Vagina (tissue), 2 donors: ENCODE measurements at regions not wholly inside any gene's neighbourhood (a gene's known extent, or its start where the extent isn't known, plus 50 kb on each side); places are given as distances from the start of the nearest gene placed in this dataset.

Source experiments
- DNase-seq, 2 donors: peaks; one replicate each; pipeline ENCODE4 v3.0.0-alpha.2; 2017; ENCODE audit errors: extremely low spot score in 2 of 2
- H3K27ac ChIP-seq: fragments of 200-600 bp; sonication (generic); one replicate; pipeline ENCODE4 v1.5.1; 2019
- H3K27me3 ChIP-seq: fragments of 200-600 bp; sonication (generic); one replicate; pipeline ENCODE4 v1.5.1; 2019
- H3K36me3 ChIP-seq, 2 donors: fragments of 200-600 bp; sonication (generic); one replicate each; pipeline ENCODE4 v1.5.1; 2017 to 2019
- H3K4me1 ChIP-seq: fragments of 200-600 bp; sonication (generic); one replicate; pipeline ENCODE4 v1.5.1; 2019
- H3K4me3 ChIP-seq, 2 donors: fragments of 200-600 bp; sonication (generic); 1 replicate in 1 of 2; 2 replicates in 1 of 2; pipeline ENCODE4 v1.5.1; 2016 to 2019
- H3K9me3 ChIP-seq: fragments of 200-600 bp; sonication (generic); one replicate; pipeline ENCODE4 v1.5.1; 2019
- CTCF ChIP-seq, 3 experiments: fragments of 450-650 bp in 2 of 3; fragments of 200-600 bp in 1 of 3; sonication (generic) in 1 of 3; IDR thresholded peaks; one replicate each; pipeline ENCODE4 v1.5.1; 2017 to 2019; ENCODE audit warnings: antibody characterized with exemption in 3 of 3, mild to moderate bottlenecking in 2 of 3, moderate library complexity in 2 of 3
- POLR2A ChIP-seq, 2 donors: fragments of 450-650 bp; IDR thresholded peaks; one replicate each; pipeline ENCODE4 v1.6.1; 2017; ENCODE audit warnings: antibody characterized with exemption in 2 of 2, mild to moderate bottlenecking in 2 of 2, moderate library complexity in 2 of 2
- POLR2AphosphoS5 ChIP-seq, 2 donors: sonication (generic); formaldehyde crosslinking; IDR thresholded peaks; one replicate each; pipeline ENCODE4 v1.9.0; 2017; ENCODE audit warnings: antibody characterized with exemption in 2 of 2, mild to moderate bottlenecking in 2 of 2, low read depth in 1 of 2; ENCODE audit not compliant: insufficient read depth in 1 of 2
- intact Hi-C: fragments of 100-400 bp; cut with DNase I; formaldehyde crosslinking; loops from one replicate; pipeline ENCODE4 v1.15.1; 2023

- H3K9me3 ChIP-seq: no peaks in the 10 kb centered on the region
- H3K27me3 ChIP-seq: no peaks in the 10 kb centered on the region
- intact Hi-C loops: no loop called here
- H3K36me3 ChIP-seq: no peaks in the 10 kb centered on the region
- no peak for TF ChIP-seq POLR2AphosphoS5 (IDR thresholded peaks at IDR 0.05; ENCODE audit: insufficient read depth in 1 of 2, low read depth in 1 of 2)
- TF ChIP-seq CTCF (IDR thresholded peaks at IDR 0.05): no peak
- no peak for TF ChIP-seq POLR2A (IDR thresholded peaks at IDR 0.05)
- no peak overlapping the region for H3K4me3 ChIP-seq
- no peaks in the 10 kb centered on the region for H3K4me1 ChIP-seq
- DNase-seq: no peak
- H3K27ac ChIP-seq: no peak overlapping the region
Measured at GRCh38 chr17:79438546-79439334, 172.1 kb downstream of the RBFOX3 start.

GRCh38 chr17:79438058-79438457 lies 172.8 kb downstream of the RBFOX3 start:
- DNase-seq: no peak
- H3K9me3 ChIP-seq: no peaks in the 10 kb centered on the region
- no peak overlapping the region for H3K4me3 ChIP-seq
- TF ChIP-seq CTCF (IDR thresholded peaks at IDR 0.05) (no peak), POLR2AphosphoS5 (IDR thresholded peaks at IDR 0.05; ENCODE audit: insufficient read depth in 1 of 2, low read depth in 1 of 2) (no peak), POLR2A (IDR thresholded peaks at IDR 0.05) (no peak)
- H3K27ac ChIP-seq: no peak overlapping the region
- H3K4me1 ChIP-seq: no peaks in the 10 kb centered on the region
- intact Hi-C loops: no loop called here
- H3K27me3 ChIP-seq: no peaks in the 10 kb centered on the region
- no peaks in the 10 kb centered on the region for H3K36me3 ChIP-seq

GRCh38 chr17:79437081-79437480 lies 173.8 kb downstream of the RBFOX3 start:
- H3K4me1 ChIP-seq: no peaks in the 10 kb centered on the region
- no peak for TF ChIP-seq POLR2AphosphoS5 (IDR thresholded peaks at IDR 0.05; ENCODE audit: insufficient read depth in 1 of 2, low read depth in 1 of 2)
- no peak for TF ChIP-seq POLR2A (IDR thresholded peaks at IDR 0.05)
- TF ChIP-seq CTCF (IDR thresholded peaks at IDR 0.05): no peak
- intact Hi-C loops: no loop called here
- H3K9me3 ChIP-seq: no peaks in the 10 kb centered on the region
- no peaks in the 10 kb centered on the region for H3K27me3 ChIP-seq
- H3K27ac ChIP-seq: no peak overlapping the region
- no peaks in the 10 kb centered on the region for H3K36me3 ChIP-seq
- DNase-seq: no peak
- H3K4me3 ChIP-seq: no peak overlapping the region

- Histone ChIP-seq H3K36me3 (no peaks in the 10 kb centered on the region), H3K27ac (no peak overlapping the region), H3K27me3 (no peaks in the 10 kb centered on the region), H3K4me3 (no peak overlapping the region), H3K9me3 (no peaks in the 10 kb centered on the region), H3K4me1 (no peaks in the 10 kb centered on the region)
- TF ChIP-seq CTCF (IDR thresholded peaks at IDR 0.05): no peak
- no peak for TF ChIP-seq POLR2A (IDR thresholded peaks at IDR 0.05)
- no peak for TF ChIP-seq POLR2AphosphoS5 (IDR thresholded peaks at IDR 0.05; ENCODE audit: insufficient read depth in 1 of 2, low read depth in 1 of 2)
- intact Hi-C loops: no loop called here
- DNase-seq: no peak
Measured at GRCh38 chr17:79435962-79436361, 174.9 kb downstream of the RBFOX3 start.

GRCh38 chr17:79435296-79435695 lies 175.6 kb downstream of the RBFOX3 start:
- Histone ChIP-seq H3K36me3 (no peaks in the 10 kb centered on the region), H3K4me1 (no peaks in the 10 kb centered on the region), H3K9me3 (no peaks in the 10 kb centered on the region), H3K27me3 (no peaks in the 10 kb centered on the region), H3K27ac (no peak overlapping the region), H3K4me3 (no peak overlapping the region)
- TF ChIP-seq CTCF (IDR thresholded peaks at IDR 0.05) (no peak), POLR2A (IDR thresholded peaks at IDR 0.05) (no peak), POLR2AphosphoS5 (IDR thresholded peaks at IDR 0.05; ENCODE audit: insufficient read depth in 1 of 2, low read depth in 1 of 2) (no peak)
- no peak for DNase-seq
- intact Hi-C loops: no loop called here
